NCI-H1417 treated with DMSO at 0.1 percent for 48 hours (cell line): ENCODE measurements at regions not wholly inside any gene's neighbourhood (a gene's known extent, or its start where the extent isn't known, plus 50 kb on each side); places are given as distances from the start of the nearest gene placed in this dataset.

ENCODE experiments used
- DNase-seq: peaks from one replicate; lab custom pipeline; 2025; lab: John Stamatoyannopoulos, UW

DNA sequence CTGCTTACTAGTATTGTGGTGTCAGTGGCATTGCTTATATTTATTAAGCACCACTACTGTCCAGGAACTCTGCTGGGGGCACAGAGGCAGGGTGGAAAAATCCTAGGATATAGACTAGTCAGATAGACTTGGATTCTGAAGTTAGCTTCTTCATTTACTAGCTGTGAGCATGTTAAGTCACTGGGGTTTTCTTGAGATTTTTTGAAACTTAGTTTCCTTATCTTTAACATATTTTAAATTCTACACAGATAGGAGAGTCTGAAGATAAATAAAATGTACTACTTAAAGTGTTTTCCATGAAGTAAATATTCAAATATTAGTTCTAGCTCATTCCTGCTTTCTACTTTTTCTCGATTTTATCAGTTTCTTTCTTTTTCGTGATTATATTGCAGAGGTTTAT, 196.9 kb upstream of the GRID2 start:
- DNase-seq, result no peak

DNA sequence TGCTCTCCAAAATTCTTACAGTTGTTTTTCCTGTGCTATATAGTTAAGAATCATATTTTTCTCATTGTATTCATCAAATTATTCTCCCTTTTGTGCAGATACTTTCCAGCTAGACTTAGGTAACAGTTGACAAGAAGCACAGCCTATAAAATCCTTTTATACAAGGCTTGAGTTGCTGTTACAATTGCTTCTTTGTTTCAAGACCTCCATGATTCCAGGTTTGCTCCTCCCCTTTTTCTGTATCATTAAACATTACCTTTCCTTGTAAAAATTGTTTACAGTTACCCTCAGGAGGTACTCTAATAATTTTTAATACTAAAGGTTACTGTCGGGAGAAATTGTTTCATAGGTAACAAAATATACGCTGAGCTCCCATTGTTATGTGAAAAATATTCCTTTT, 192.3 kb upstream of the GRID2 start:
- no peak for DNase-seq

DNA sequence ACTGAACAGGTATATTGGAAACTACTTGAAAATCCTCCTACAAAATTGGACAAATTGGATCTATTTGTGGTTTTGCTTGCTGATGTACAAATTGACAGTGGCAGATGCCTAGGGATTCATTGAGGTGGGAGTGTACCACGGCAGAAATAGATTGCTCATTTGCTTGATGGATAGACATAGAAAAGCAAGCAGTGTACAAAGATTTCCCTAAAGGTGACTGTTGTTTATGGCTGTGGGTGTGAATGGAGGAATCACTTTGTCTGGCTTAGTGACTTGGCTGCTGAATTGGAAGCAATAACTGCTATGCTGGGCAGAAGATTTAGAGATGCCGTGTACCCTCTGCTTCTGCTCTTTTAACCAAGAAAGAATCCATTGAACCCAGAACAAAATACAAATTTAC, 191.0 kb upstream of the GRID2 start:
- no peak for DNase-seq

GRCh38 chr4:92120810-92121498, 182.8 kb upstream of the GRID2 start:
- DNase-seq, result no peak

DNA sequence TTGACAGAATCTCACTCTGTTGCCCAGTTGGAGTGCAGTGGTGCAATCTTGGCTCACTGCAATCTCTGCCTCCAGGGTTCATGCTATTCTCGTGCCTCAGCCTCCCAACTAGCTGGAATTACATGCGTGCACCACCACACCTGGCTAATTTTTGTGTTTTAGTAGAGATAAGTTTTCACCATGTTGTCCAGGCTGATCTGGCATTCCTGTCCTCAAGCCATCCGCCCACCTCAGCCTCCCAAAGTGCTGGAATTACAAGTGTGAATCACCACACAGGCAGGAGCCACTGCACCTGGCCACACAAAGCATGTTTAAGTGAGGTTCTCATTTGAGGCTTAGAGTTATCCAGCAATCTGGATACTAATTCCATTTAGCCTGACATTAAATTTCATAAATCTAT, 180.9 kb upstream of the GRID2 start:
- DNase-seq, result no peak

- no peak for DNase-seq
These were observed 175.1 kb upstream of the GRID2 start for GRCh38 chr4:92128676-92129075.

DNA sequence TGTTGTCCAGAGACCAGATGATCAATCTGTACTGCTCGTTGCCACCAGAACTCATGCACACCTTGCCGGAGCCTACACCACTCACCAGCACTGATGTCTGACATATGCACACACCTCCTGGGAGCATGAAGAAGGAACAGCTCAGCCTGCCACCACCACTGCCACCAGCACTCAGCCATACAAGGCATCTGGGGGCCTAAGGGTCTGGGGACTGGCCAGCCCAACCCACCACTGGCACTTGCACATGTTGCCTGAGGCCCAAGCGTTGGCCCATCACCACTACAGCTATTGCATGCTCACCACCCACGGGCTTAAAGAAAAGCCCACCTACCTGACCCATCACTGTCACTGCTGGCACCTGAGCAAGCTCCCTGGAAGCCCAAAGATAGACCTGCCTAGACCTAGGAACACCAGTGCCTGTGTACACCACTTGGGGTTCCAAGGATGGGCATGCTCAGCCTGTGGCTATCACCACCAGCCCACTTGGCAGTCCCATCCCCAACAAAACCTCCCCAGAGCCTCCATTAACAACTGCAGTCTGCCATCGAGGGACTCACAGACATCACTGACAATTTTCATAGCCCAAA, 174.3 kb upstream of the GRID2 start:
- no peak for DNase-seq

DNA sequence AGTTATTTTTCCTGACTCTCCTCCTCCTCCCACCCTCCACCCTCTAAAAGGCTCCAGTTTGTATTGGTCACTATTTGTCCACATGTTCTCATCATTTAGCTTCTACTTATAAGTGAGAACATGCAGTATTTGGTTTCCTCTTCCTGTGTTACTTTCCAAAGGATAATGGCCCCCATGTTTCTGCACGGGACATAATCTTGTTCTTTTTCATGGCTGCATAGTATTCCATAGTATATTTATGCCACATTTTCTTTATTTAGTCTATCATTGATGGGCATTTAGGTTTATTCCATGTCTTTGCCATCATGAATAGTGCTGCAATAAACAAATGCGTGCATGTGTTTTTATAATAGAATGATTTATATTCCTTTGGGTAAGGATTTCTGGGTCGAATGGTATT, 167.3 kb upstream of the GRID2 start:
- DNase-seq, result no peak

GRCh38 chr4:92163348-92163747, 140.4 kb upstream of the GRID2 start:
- no peak for DNase-seq

DNA sequence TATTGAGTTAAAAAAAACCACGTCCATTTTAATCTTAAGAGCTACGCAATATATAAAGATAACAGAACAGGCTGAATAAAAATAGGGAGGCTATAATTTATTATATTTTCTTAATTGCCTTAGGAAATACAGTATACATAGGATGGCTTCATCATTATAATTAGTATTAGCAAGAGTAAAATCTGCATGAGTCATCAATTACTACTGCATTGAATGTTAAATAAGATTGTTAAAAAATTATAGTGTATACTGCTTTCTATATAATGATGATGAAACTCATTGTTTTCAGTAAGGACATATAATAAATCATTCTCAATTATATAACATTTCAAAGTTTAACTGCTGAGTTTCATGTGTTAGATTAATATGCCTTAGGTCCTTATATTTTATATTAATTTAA, 133.4 kb upstream of the GRID2 start:
- DNase-seq, result no peak

GRCh38 chr4:92172203-92172602, 131.6 kb upstream of the GRID2 start:
- DNase-seq, result no peak

DNA sequence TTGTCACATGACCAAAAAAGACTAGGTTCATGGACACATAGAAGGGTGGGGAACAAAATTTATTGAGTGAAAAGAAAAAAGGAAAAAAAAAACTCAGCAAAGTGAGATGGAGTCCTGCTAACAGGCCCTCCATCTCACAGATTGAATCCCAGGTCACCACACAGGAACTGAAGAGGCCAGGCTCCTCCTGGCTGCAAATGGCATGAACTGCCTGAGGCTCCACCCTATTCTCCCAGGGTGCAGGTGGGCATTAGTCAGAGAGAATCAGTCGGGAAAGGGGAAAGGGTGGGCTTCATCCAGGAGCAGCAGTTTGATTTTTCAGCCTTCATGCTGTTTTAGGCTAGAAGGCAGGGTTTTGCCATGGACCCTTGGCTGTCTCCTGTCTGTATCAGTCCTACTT, 128.5 kb upstream of the GRID2 start:
- DNase-seq, result no peak

DNA sequence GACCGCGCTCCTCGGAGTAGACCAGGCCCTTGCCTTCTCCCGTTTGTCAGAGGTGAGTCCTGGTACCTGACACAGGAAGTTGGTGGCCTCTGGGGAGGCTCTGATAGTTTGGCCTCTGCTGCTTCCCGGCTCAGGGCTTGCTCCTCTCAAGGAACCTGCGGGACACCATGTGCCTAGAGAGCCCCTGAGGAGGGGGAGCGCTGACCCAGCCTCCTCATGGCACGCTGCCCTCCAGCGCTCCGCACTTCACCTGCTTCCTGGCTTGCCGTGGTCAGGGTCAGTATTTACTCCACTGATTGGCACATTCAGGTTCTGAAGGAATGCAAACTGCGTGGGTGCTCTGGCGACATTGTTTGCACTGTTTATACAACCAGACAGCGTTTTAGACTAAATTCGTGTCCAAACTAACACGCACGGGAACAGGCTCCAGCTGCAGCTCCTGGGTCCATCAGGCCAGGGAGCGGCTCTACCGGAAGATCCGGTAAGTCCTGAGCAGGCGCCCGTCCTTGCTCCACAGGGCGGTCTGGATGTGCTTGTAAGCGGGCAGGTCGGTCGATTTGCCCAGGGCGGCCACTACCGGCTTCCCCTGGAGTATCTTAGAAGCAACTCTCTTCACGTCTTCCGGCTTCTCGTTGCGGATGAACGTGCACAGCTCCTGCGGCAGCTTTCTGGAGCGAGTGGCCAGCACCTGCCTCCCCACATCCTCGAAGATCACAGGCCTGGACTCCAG, 121.6 kb upstream of the GRID2 start:
- DNase-seq, result no peak

- no peak for DNase-seq
These were observed 120.9 kb upstream of the GRID2 start for GRCh38 chr4:92182736-92183407.

DNA sequence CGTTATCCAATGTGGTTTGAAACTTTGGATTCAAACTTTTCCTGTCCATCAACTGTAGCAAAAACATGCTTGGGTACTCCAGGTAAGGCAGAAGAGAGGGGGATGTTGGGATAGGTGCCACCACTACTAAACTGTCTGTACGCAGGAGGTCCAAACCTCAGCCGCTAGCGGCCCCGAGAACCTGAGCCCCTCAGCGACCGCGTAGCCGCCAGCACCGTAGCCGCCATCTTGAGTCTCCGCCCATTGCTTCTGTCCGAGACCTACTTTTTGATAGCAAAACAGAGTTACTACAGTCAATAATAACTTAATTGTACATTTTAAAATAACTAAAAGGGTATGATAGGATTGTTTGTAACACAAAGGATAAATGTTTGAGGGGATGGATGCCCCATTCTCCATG, 119.9 kb upstream of the GRID2 start:
- no peak for DNase-seq

- no peak for DNase-seq
These were observed 119.2 kb upstream of the GRID2 start for GRCh38 chr4:92184566-92184965.

GRCh38 chr4:92186239-92186638, 117.5 kb upstream of the GRID2 start:
- no peak for DNase-seq

DNA sequence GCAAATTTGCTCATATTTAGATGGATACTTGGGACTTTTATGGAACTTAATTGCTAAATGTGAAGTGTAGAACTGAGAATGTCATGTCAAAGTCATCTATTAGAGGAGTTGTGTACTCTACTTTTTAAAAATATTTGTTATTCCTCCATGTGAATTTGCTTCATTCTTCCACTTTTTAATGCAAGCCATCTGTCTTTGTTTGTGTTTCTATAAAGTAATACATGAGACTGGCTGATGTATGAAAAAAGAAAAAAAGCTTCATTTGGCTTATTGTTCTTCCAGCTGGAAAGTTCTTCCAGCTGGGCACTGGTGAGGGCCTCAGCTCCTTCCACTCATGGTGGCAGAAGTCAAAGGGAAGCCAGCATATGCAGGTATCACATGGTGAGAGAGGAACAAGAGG, 114.6 kb upstream of the GRID2 start:
- DNase-seq, result no peak

DNA sequence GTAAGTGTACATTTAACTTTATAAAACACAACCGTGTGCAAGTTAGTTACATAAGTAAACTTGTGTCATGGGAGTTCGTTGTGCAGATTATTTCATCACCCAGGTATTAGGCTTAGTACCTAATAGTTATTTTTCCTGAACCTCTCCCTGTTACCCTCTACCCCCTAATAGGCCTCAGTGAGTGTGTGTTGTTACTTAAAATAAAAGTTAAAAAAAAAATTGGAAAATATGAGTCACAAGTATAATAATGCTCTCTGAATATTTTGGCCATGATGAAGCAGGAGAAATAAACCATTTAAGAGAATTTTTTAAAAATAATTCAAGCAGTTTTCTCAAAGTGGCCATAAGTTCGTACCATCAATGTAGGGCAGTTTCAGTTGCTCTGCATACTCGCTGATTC, 105.1 kb upstream of the GRID2 start:
- no peak for DNase-seq

GRCh38 chr4:92199135-92199534, 104.6 kb upstream of the GRID2 start:
- DNase-seq, result no peak

- DNase-seq, result no peak
These were observed 92.9 kb upstream of the GRID2 start for GRCh38 chr4:92210906-92211305.

GRCh38 chr4:92215476-92215875, 88.3 kb upstream of the GRID2 start:
- no peak for DNase-seq

DNA sequence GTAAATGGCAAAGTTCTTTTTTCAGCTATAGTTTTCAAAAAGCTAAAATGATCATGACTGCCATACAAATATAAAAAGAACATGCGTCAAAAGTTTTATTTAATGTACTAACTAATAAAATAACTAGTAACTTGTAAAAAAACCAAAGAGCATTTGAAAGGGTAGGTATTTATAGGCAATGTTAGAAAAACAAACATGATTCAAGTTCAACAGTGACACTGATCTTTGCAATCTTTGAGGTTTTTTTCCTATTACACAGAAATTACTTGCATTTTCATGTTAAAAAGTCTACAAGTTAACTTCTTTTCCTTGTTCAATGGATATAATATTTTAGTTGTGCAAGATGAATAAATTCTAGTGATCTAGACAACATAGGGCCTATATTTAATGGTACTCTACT, 72.3 kb upstream of the GRID2 start:
- no peak for DNase-seq
